Stimulated activated CD8-positive, alpha-beta memory T cell treated with anti-CD3 and anti-CD28 coated beads, Interleukin-12 subunit alpha, Interleukin-12 subunit beta, amount 100 ng/mL, for 24 hours (primary cell): ENCODE measurements at regions not wholly inside any gene's neighbourhood (a gene's known extent, or its start where the extent isn't known, plus 50 kb on each side); places are given as distances from the start of the nearest gene placed in this dataset.

Experiments
- DNase-seq: peaks from one replicate; pipeline ENCODE4 v3.0.0-alpha.2; 2020; ENCODE audit errors: extremely low read depth

DNA sequence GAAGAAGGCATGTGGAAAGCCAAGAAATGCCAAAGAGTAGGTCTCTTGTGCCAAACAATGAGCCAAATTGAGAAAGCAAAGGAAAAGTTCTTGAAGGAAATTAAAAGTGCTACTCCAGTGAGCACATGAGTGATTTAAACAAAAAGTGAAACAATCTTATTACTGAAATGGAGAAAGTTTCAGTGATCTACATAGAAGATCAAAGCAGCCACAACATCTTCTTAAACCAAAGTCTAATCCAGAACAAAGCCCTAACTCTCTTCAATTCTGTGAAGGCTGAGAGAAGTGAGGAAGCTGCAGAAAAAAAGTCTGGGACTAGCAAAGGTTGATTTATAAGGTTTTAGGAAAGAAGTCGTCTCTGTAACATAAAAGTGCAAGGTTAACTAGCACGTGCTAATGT lies 259.6 kb downstream of the FLRT2 start:
- DNase-seq: no peak

DNA sequence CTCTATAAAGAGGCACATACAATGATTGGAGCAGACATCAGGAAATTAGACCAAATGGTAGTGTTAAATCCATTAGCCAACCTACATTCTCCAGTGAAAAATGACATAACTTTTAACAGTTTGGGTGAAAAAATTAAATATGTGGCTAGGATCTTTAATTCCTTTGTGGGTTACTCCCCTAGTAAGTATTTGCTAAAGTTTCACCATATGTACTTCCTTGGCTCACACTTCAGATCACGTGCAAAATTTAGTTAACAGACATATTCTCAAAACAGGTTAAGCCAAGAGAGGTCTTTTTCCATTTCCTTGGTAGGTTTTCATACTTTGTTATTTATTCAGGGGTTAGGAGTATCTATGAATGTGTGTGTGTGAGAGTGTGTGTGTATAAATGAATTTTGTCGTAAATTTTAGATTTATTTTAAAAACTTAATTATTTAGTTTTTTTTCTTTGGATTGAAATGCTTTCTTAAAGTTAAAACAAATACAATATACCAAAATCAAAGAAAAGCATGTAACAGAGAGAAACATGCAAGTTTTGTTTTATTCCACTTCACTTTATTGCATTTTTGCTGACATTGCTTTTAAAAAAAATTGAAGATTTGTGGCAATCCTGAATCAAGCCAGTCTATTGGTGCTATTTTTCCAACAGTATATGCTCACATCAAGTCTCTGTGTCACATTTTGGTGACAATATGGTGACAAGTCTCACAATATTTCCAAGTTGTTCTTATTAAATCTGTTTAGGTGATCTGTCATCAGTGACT lies 258.7 kb downstream of the FLRT2 start:
- DNase-seq: no peak

DNA sequence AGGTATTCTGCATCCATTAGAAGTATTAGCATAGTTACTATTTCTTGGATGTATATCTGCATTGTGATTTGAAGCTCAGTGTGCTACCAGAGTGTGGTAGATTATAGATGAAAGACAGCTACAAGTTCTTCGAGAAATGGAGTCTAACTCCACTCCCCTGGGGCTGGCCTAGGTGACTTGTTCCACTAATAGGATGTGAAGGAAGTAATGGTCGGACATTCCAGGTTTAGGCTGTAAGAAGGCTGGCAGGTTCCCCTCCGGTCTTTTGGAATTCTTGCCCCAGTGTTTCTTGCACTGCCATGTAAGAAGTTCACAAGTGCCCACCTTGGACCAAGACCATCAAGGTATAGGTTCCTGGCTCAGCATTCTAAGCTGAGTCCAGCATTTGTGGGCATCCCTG lies 236.4 kb downstream of the FLRT2 start:
- no peak for DNase-seq

- no peak for DNase-seq
These were observed 234.9 kb downstream of the FLRT2 start for GRCh38 chr14:85764822-85765221.

DNA sequence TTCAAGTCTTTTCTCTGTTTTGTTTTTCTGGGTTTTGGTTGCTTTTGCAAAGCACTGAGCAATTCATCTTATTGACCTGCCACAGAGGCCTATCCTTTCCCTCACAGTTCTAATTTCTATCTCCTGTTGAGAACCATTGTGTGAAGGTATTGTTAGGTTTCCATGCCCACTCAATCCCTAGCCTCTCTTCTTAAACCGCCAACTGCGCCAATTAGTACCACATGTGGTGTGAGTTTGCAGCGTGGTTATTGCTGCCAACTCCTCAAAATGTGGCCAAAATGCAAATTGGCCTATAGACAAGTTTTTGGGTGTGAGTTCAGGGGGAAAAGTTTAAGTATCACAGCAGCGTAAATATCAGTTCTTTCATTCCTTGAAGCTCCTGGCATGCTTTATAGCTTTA lies 232.6 kb downstream of the FLRT2 start:
- no peak for DNase-seq

DNA sequence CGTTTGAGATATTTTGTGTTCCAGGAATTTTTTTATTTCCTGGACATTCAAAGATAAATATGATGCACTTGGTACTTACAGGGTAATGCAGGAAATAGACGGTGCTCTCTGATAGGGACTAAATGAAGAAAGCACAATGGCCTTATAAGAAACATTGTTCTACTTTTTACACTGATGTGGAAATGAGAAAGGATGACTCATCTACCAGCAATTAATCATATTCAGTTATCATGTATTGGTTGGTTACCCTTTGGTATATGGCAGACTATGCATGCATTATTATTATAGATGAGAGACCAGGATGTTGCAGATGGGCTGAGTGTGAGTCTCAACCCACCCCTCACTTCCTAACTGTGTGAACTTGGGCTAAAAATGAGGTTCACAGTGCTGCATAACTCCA lies 222.2 kb downstream of the FLRT2 start:
- DNase-seq: no peak

DNA sequence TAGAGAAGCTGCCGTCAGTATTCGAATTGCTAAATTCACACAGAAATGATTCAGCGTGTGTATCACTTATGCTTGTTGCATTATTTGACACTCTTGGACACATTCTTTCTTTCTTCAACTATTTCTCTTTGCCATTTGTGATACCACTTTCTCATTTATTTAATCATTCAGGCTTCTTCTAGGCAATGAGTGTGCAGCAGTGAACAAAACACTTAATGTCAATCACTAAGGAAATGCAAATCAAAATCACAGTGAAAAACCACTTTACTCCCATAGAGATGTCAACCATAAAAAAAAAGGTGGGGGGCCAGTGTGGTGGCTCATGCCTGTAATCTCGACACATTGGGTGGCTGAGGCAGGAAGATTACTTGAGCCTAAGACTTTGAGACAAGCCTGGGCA lies 214.6 kb downstream of the FLRT2 start:
- DNase-seq: no peak

- DNase-seq: no peak
These were observed 202.1 kb downstream of the FLRT2 start for GRCh38 chr14:85732031-85732430.

DNA sequence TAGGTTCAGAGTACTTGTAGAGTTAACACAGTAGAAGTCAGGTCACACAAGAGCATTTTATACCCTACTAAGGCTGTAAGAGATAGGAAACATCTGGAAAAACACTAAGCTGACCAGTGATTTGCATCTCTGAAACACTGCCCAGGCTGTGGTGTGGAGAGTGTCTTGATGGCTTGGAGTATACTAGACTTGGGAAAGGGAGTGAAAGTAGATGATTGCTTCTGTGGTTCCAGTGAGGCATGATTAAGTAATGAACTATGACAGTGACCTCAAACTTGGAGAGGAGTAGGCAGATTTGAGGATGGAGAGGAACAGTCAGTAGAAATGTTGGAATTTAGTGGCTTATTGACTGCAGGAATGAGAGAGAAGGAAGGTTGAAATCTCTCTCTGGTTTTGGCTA lies 201.2 kb downstream of the FLRT2 start:
- no peak for DNase-seq

GRCh38 chr14:85728476-85729065 lies 198.6 kb downstream of the FLRT2 start:
- no peak for DNase-seq

GRCh38 chr14:85714069-85714468 lies 184.1 kb downstream of the FLRT2 start:
- DNase-seq: no peak

- no peak for DNase-seq
These were observed 181.7 kb downstream of the FLRT2 start for GRCh38 chr14:85711620-85712019.
